H1 (cell line): ENCODE measurements at regions not wholly inside any gene's neighbourhood (a gene's known extent, or its start where the extent isn't known, plus 50 kb on each side); places are given as distances from the start of the nearest gene placed in this dataset.

Experiments
- CTCF ChIA-PET: fragments of 300-600 bp; sonication (Branson Sonifier 250); formaldehyde crosslinking; loops from one replicate; lab custom pipeline; 2021; ENCODE audit not compliant: partially characterized antibody; lab: Charles Lee
- POLR2A ChIA-PET: fragments of 300-600 bp; sonication (Branson Sonifier 250); formaldehyde crosslinking; loops from one replicate; lab custom pipeline; 2021; ENCODE audit warnings: inconsistent platforms; ENCODE audit not compliant: partially characterized antibody; lab: Charles Lee
- DNase-seq, 2 experiments: peaks; one replicate each; pipeline versions ENCODE4 v3.0.0 to v3.0.0-alpha.2; 2010 to 2022; ENCODE audit warnings: low spot score in 2 of 2, low read depth in 1 of 2, mixed read lengths in 1 of 2
- FAIRE-seq: peaks from 2 replicates; lab custom pipeline; 2011; peaks lifted over from hg19 to GRCh38; lab: Jason Lieb, UNC
- H2AFZ ChIP-seq: 2 replicates; pipeline ENCODE4 v1.8.1; 2012; ENCODE audit warnings: low read length, inconsistent platforms
- H2AK5ac ChIP-seq: 2 replicates; pipeline ENCODE4 v1.6.1; 2013; ENCODE audit warnings: low read depth, low read length
- H2BK120ac ChIP-seq: replicated peaks from 2 replicates; pipeline ENCODE3; 2013; ENCODE audit warnings: low read depth, low read length, inconsistent platforms
- H2BK12ac ChIP-seq: 2 replicates; pipeline ENCODE4 v1.6.1; 2013; ENCODE audit warnings: low read depth, low read length
- H2BK15ac ChIP-seq: 2 replicates; pipeline ENCODE4 v1.6.1; 2013; ENCODE audit warnings: low read length
- H2BK20ac ChIP-seq: 2 replicates; pipeline ENCODE4 v1.6.1; 2013; ENCODE audit warnings: low read length
- H2BK5ac ChIP-seq: 2 replicates; pipeline ENCODE4 v1.6.1; 2013; ENCODE audit warnings: low read depth, low read length
- H3K14ac ChIP-seq: 2 replicates; pipeline ENCODE4 v1.6.1; 2013; ENCODE audit warnings: inconsistent platforms; ENCODE audit not compliant: insufficient read length
- H3K18ac ChIP-seq: 2 replicates; pipeline ENCODE4 v1.6.1; 2013; ENCODE audit warnings: low read length; ENCODE audit errors: extremely low read depth
- H3K23ac ChIP-seq: 2 replicates; pipeline ENCODE4 v1.6.1; 2013; ENCODE audit warnings: inconsistent platforms; ENCODE audit not compliant: insufficient read length
- H3K23me2 ChIP-seq: 2 replicates; pipeline ENCODE4 v1.6.1; 2013; ENCODE audit warnings: low read depth, low read length
- H3K27ac ChIP-seq: 2 replicates; pipeline ENCODE4 v1.6.1; 2011; ENCODE audit warnings: low read depth, low read length, inconsistent platforms
- H3K27me3 ChIP-seq, 4 experiments: replicated peaks in 1 of 4; 1 replicate in 1 of 4; 2 replicates in 3 of 4; pipeline versions ENCODE4 v1.6.1 to v1.8.1; 2011 to 2013; ENCODE audit warnings: low read length in 3 of 4, mild to moderate bottlenecking in 3 of 4, inconsistent platforms in 2 of 4, mixed read lengths in 2 of 4, moderate library complexity in 1 of 4; ENCODE audit not compliant: control insufficient read depth in 3 of 4, insufficient read depth in 3 of 4; ENCODE audit errors: extremely low read depth in 1 of 4
- H3K36me3 ChIP-seq, 4 experiments: 2 replicates each; pipeline versions ENCODE4 v1.6.1 to v1.8.1; 2011 to 2013; ENCODE audit warnings: mild to moderate bottlenecking in 4 of 4, low read length in 3 of 4, moderate library complexity in 2 of 4, control low read depth in 1 of 4, inconsistent platforms in 1 of 4; ENCODE audit not compliant: insufficient read depth in 4 of 4, control insufficient read depth in 2 of 4
- H3K4ac ChIP-seq: replicated peaks from 2 replicates; pipeline ENCODE3; 2013; ENCODE audit warnings: low read length, low read depth, mixed read lengths, inconsistent platforms; ENCODE audit not compliant: insufficient read length
- H3K4me1 ChIP-seq, 4 experiments: replicated peaks in 1 of 4; 1 replicate in 1 of 4; 2 replicates in 3 of 4; pipeline versions ENCODE4 v1.6.1 to v1.8.1; 2011 to 2013; ENCODE audit warnings: low read length in 3 of 4, inconsistent platforms in 2 of 4, mixed read lengths in 1 of 4; ENCODE audit not compliant: insufficient read depth in 4 of 4, control insufficient read depth in 3 of 4
- H3K4me2 ChIP-seq, 2 experiments: 2 replicates each; pipeline versions ENCODE4 v1.6.1 to v1.8.1; 2011 to 2013; ENCODE audit warnings: low read depth in 2 of 2, low read length in 2 of 2, control low read depth in 1 of 2, inconsistent platforms in 1 of 2, mild to moderate bottlenecking in 1 of 2; ENCODE audit not compliant: insufficient read depth in 1 of 2
- H3K4me3 ChIP-seq, 4 experiments: fragments of 200-600, 300-600 bp in 1 of 4; sonication (generic), shearing (Covaris generic), sonication (Bioruptor Twin) in 1 of 4; 2 replicates each; pipeline versions ENCODE4 v1.5.1 to v1.8.1; 2011 to 2016; ENCODE audit warnings: low read length in 4 of 4, low read depth in 3 of 4, control low read depth in 2 of 4, inconsistent platforms in 2 of 4, mild to moderate bottlenecking in 2 of 4, mixed read lengths in 1 of 4, moderate library complexity in 1 of 4; ENCODE audit not compliant: insufficient read depth in 2 of 4; ENCODE audit errors: extremely low read depth in 1 of 4
- H3K56ac ChIP-seq: replicated peaks from 2 replicates; pipeline ENCODE3; 2013; ENCODE audit warnings: low read depth, mild to moderate bottlenecking, mixed read lengths, low read length, inconsistent platforms; ENCODE audit not compliant: insufficient read length
- H3K79me1 ChIP-seq: 2 replicates; pipeline ENCODE4 v1.6.1; 2013; ENCODE audit warnings: low read depth, low read length, control low read depth
- H3K79me2 ChIP-seq, 2 experiments: 2 replicates each; pipeline versions ENCODE4 v1.6.1 to v1.8.1; 2012 to 2013; ENCODE audit warnings: low read length in 2 of 2, mild to moderate bottlenecking in 2 of 2, inconsistent platforms in 1 of 2; ENCODE audit not compliant: insufficient read depth in 2 of 2, control insufficient read depth in 1 of 2
- H3K9ac ChIP-seq, 4 experiments: replicated peaks in 1 of 4; 1 replicate in 1 of 4; 2 replicates in 3 of 4; pipeline versions ENCODE4 v1.6.1 to v1.8.1; 2011 to 2013; ENCODE audit warnings: low read depth in 3 of 4, low read length in 3 of 4, control low read depth in 2 of 4, mild to moderate bottlenecking in 2 of 4, moderate library complexity in 2 of 4, inconsistent platforms in 1 of 4; ENCODE audit errors: extremely low read depth in 1 of 4
- H3K9me3 ChIP-seq, 2 experiments: 2 replicates each; pipeline versions ENCODE4 v1.6.1 to v1.8.1; 2012 to 2013; ENCODE audit warnings: mild to moderate bottlenecking in 2 of 2, moderate library complexity in 2 of 2, control low read depth in 1 of 2, inconsistent platforms in 1 of 2, low read depth in 1 of 2, low read length in 1 of 2, mixed read lengths in 1 of 2; ENCODE audit not compliant: insufficient read depth in 2 of 2
- H4K20me1 ChIP-seq, 2 experiments: replicated peaks in 1 of 2; 2 replicates each; pipeline versions ENCODE3 to v1.8.1; 2011 to 2013; ENCODE audit warnings: inconsistent platforms in 2 of 2, low read length in 2 of 2, mild to moderate bottlenecking in 1 of 2; ENCODE audit not compliant: insufficient read depth in 2 of 2, control insufficient read depth in 1 of 2
- H4K5ac ChIP-seq: 2 replicates; pipeline ENCODE4 v1.6.1; 2013; ENCODE audit warnings: low read length, low read depth, mixed read lengths, inconsistent platforms; ENCODE audit not compliant: insufficient read length
- H4K8ac ChIP-seq: 2 replicates; pipeline ENCODE4 v1.8.0; 2013; ENCODE audit warnings: mild to moderate bottlenecking, moderate library complexity, low read length, inconsistent platforms; ENCODE audit not compliant: insufficient read depth; ENCODE audit errors: extremely low read depth
- H4K91ac ChIP-seq: replicated peaks from 2 replicates; pipeline ENCODE3; 2013; ENCODE audit warnings: low read length, mixed read lengths, inconsistent platforms; ENCODE audit not compliant: insufficient read length
- CTBP2 ChIP-seq: IDR thresholded peaks from 2 replicates; pipeline ENCODE4 v1.7.0; 2011; ENCODE audit warnings: borderline replicate concordance, mild to moderate bottlenecking, moderate library complexity, mixed read lengths, low read length; ENCODE audit not compliant: insufficient read depth, insufficient read length
- CTCF ChIP-seq, 3 experiments: IDR thresholded peaks; 1 replicate in 2 of 3; 2 replicates in 1 of 3; pipeline versions ENCODE4 v1.5.1 to v1.6.1; 2011; ENCODE audit warnings: low read length in 3 of 3, mild to moderate bottlenecking in 3 of 3, inconsistent platforms in 2 of 3, low read depth in 1 of 3, moderate library complexity in 1 of 3; ENCODE audit not compliant: insufficient read depth in 1 of 3; ENCODE audit errors: control extremely low read depth in 1 of 3
- EZH2 ChIP-seq: fragments of 200-600 bp; sonication (generic); IDR thresholded peaks from 2 replicates; pipeline ENCODE4 v1.7.1; 2012; ENCODE audit warnings: low read depth, mild to moderate bottlenecking, moderate library complexity, low read length, inconsistent platforms; ENCODE audit not compliant: severe bottlenecking
- GTF2F1 ChIP-seq: IDR thresholded peaks from 2 replicates; pipeline ENCODE4 v1.6.1; 2012; ENCODE audit warnings: low read depth, low read length, improper control_type of control experiment, borderline replicate concordance
- RNF2 ChIP-seq: fragments of 200-900, 300-1000 bp; sonication (generic); IDR thresholded peaks from 2 replicates; pipeline ENCODE4 v1.7.1; 2016; ENCODE audit warnings: borderline replicate concordance, low read depth, mild to moderate bottlenecking, antibody characterized with exemption, low read length; ENCODE audit not compliant: poor library complexity, severe bottlenecking; ENCODE audit errors: missing control alignments
- TBP ChIP-seq: IDR thresholded peaks from 2 replicates; pipeline ENCODE4 v1.6.1; 2011; ENCODE audit warnings: low read depth, low read length, improper control_type of control experiment
- WGBS, 2 experiments: shearing (Covaris generic) in 1 of 2; methylation state at CpG; one replicate each; pipeline versions ENCODE4 v1.1.6 to v1.1.7; 2013 to 2015; ENCODE audit warnings: low lambda C conversion rate in 2 of 2, mixed read lengths in 2 of 2, inconsistent platforms in 1 of 2, low coverage in 1 of 2, missing lambda C conversion rate in 1 of 2; ENCODE audit not compliant: insufficient replicate concordance in 2 of 2, insufficient coverage in 1 of 2, insufficient read length in 1 of 2; ENCODE audit errors: extremely low coverage in 1 of 2, missing lambda C conversion rate in 1 of 2; 5-methylcytosine and 5-hydroxymethylcytosine counted together
- TF ChIP-seq, protein P1 (sequence below): IDR thresholded peaks from 2 replicates; pipeline ENCODE4 v1.6.1; 2012; ENCODE audit warnings: low read length, inconsistent platforms

DNA sequence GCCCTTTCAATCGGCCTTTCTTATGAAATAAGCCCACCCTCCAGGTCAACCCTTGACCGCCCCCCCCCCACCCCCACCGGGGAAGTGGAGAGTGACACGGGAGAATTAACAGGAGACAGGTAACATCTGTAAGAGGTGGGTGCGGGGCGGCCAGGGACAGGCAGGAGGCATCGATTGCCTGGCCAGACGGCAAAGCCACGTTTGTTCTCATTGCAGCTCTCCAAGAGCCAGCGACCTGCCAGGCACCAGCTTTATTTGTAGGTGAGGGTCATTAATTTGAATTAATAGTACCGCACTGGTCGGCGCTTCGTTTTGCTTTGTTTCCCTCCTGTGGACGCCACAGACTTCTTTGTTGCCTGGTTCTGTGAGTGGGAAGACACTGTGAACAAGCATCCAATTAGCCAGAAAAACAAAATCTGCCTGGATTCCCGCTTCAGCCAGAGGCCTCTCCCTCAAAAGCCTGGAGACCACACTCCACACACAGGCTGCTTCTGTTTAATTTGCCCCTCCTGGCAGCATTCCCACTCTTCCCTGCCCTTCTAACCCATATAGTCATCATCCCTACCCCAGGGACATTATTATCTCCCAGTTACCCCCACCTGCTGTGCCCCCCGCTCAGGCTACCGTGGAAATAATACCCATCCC is 104.5 kb upstream of the OPCML start:
- 0 out of 2 replicates have a peak overlapping the region, but pooled peaks have one; percentile 82 for H2AK5ac ChIP-seq
- no peaks in the 10 kb centered on the region for H3K23me2 ChIP-seq
- peak overlapping the region; percentile 78 for H3K18ac ChIP-seq
- no peak overlapping the region; the same call in 1 of the 2 replicates for H2BK5ac ChIP-seq
- H2BK120ac ChIP-seq = no peak overlapping the region
- H4K8ac ChIP-seq = no peak overlapping the region
- H3K9ac ChIP-seq = no peak overlapping the region
- no peak overlapping the region for H4K91ac ChIP-seq
- peak overlapping the region in 1 of 2 experiments; percentile 15; a peak in 2 of 4 replicates for H3K4me2 ChIP-seq
- H3K79me2 ChIP-seq = no peaks in the 10 kb centered on the region
- no peak overlapping the region for H3K23ac ChIP-seq
- H3K27me3 ChIP-seq = no peaks in the 10 kb centered on the region; a peak in 1 of 7 replicates
- H2BK15ac ChIP-seq = no peak overlapping the region
- 70% methylated on average over 18 of the region's 18 CpGs; no CpG with 5 or more reads in 1 of the 2 experiments for WGBS, 2 experiments
- DNase-seq (no peak), FAIRE-seq (no peak)
- no peaks in the 10 kb centered on the region for H3K36me3 ChIP-seq
- H3K79me1 ChIP-seq = no peaks in the 10 kb centered on the region
- peaks cover 0 to 5% of the 10 kb centered on the region in 2 experiments; a peak in 2 of 4 replicates for H3K9me3 ChIP-seq
- ChIA-PET CTCF (interaction anchor here (6.0 kb wide), 1 partner anchor 17 kb away, joined by 33 read pairs; no protein-coding TSS in a partner anchor), POLR2A (no interaction called here)
- no peak overlapping the region for H3K14ac ChIP-seq
- H4K5ac ChIP-seq = no peak overlapping the region
- H3K56ac ChIP-seq = no peak overlapping the region
- no peak overlapping the region for H3K4me3 ChIP-seq
- no peak overlapping the region for H2AFZ ChIP-seq
- peak overlapping the region; percentile 48; the same call in 1 of the 2 replicates for H2BK20ac ChIP-seq
- no peaks in the 10 kb centered on the region for H4K20me1 ChIP-seq
- no peak overlapping the region for H3K27ac ChIP-seq
- peaks cover 6 to 17% (median 12%) of the 10 kb centered on the region in 4 experiments for H3K4me1 ChIP-seq
- H3K4ac ChIP-seq = no peak overlapping the region
- peak overlapping the region; percentile 50; the same call in 1 of the 2 replicates for H2BK12ac ChIP-seq
- TF ChIP-seq GTF2F1 (no peak), TBP (no peak), CTCF (IDR thresholded peaks at IDR 0.05; ENCODE audit: control extremely low read depth in 1 of 3, insufficient read depth in 1 of 3, low read depth in 1 of 3, low read length in 3 of 3) (no peak), EZH2 (no peak), CTBP2 (no peak), RNF2 (no peak)
- TF ChIP-seq, protein P1, sequence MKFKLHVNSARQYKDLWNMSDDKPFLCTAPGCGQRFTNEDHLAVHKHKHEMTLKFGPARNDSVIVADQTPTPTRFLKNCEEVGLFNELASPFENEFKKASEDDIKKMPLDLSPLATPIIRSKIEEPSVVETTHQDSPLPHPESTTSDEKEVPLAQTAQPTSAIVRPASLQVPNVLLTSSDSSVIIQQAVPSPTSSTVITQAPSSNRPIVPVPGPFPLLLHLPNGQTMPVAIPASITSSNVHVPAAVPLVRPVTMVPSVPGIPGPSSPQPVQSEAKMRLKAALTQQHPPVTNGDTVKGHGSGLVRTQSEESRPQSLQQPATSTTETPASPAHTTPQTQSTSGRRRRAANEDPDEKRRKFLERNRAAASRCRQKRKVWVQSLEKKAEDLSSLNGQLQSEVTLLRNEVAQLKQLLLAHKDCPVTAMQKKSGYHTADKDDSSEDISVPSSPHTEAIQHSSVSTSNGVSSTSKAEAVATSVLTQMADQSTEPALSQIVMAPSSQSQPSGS = no peak
